GOT3 (cell line): ENCODE measurements at regions not wholly inside any gene's neighbourhood (a gene's known extent, or its start where the extent isn't known, plus 50 kb on each side); places are given as distances from the start of the nearest gene placed in this dataset.
"Not testable (repeated sequence)": the region's sequence is repeated elsewhere in the genome, so short reads cannot be mapped to it uniquely, and the experiment has no call there.

ENCODE experiments used
- DNase-seq: peaks from one replicate; lab custom pipeline; 2025; ENCODE audit warnings: mixed read lengths; lab: John Stamatoyannopoulos, UW

DNA sequence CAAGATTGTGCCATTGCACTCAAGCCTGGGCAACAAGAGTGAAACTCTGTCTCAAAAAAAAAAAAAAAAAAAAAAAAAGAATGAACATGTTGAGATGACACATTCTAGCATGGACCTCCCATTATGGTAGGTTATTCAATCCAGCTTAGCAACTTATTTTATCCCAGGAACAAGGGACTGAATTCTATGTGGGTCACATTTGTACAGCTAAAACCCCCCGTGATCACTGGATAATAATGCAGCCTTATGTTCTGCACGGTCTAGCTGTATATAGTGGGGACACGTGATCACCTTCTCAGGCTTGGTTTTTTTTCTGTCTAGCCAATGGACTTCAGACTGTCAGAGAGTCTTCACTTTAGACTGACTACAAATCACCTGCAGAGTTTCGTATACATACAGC is 115.2 kb upstream of the FRG1 start:
- DNase-seq = no peak

DNA sequence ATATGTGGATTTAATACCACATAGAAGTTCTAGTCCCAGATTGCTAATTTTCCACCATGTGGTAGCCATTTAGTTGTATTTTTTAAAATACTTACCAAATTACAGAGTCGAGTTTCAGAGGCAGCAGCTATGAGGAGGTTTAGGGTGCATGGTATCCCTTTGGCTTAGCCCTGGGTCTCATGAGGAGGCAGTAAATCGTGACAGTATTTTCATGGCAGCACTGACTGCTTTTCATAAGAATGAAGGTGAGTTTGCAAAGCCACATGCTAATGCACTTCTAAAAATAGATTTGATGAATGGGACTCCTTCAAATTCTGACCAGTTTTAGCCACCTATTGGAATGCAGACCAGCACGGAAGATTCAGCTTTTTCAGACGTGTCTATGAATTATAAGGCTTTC is 114.0 kb upstream of the FRG1 start:
- DNase-seq = no peak

DNA sequence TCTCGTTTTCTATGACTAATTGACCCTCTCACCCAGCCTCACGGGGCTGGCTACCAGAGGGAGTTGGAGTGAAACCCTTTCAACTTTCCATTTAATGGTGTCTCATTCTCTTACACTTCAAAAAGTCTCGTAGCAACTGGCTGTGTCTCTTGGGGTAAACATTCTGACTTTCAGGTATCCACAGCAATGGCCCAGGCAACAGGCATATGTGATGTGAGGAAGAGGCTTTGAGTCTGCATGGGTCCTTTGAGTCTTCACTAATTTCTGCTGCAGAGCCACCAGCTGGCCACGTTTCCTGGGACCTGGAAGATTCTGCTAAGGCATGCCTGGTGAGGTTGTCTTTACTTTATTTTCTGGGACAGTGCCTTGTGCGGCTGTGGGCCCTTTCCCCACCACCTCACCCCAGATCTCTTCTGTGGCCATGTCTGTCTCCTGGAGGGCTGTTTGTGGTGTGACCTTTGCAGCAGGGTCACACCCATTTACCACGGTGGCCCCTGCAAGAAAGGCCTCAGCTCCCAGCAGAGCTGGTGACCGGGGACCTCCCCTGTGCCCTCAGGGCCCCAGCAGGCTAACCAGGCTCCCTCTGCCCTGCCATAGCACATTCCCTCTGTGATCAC is 112.5 kb upstream of the FRG1 start:
- no peak for DNase-seq

DNA sequence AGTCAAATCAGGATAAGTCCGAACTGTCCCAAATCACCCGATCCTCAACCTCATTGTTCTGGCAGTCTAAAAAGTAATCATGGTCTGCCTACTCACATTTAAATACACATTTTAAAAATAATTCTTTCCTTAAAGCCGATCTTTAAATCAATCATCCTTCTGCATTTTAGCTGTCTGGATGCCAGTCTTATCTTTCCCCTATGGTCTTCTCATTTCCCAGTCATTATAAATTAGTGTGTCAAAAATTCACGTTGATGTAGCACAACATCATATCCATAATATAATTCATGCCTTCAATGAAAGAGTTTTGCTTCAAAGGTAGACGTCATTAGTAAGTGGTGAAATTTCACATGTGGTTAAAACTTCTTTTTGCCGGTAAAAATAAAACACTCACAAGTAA is 108.1 kb upstream of the FRG1 start:
- no peak for DNase-seq

DNA sequence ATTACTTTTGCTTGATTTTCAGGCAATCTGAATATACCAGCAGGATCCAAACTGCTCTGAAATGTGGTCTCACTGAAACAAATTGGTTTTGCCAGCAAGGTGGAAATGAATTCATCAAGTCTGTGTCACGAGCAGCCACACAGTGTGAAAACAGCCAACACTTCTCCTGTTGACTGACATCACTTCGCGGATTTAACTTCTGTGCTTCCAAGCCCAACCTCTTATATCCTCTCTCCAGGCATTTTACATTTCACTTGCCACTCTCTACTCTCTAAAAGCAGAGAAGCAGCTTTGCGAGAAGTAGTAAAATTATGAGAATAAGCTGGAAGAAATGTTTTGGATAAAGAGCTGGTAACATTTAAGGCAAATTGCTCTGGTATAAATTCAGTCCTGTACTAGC is 106.1 kb upstream of the FRG1 start:
- DNase-seq = no peak

DNA sequence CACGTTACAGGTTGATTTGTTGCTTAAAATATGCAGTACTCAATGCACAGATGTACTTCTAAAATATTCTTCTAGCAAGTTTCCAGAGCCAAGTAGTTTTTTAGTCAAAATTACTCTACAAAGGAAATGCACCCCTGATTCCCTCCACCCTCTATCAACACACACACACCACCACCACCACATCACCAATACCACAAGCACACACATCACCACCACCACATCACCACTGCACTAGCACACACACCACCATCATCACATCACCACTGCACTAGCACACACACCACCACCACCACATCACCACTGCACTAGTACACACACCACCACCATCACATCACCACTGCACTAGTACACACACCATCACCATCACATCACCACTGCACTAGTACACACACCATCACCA is 105.2 kb upstream of the FRG1 start:
- DNase-seq = no peak

DNA sequence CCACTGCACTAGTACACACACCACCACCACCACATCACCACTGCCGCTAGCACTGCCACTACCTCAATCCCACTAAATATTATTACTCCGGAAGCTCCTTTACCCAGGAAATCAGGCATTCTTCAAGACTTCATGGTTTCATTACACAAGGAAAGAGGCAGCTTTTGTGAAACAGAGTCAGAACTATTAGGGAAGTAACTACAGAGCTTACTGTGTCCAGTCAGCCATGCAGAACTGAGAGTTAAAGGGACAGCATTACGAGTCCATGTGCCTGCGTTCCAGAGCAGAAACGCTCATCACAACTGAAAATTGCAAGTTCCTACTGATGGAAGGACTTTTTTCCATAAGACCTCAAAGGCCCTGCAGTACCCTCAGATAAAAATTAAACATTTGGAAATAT is 103.2 kb upstream of the FRG1 start:
- no peak for DNase-seq

DNA sequence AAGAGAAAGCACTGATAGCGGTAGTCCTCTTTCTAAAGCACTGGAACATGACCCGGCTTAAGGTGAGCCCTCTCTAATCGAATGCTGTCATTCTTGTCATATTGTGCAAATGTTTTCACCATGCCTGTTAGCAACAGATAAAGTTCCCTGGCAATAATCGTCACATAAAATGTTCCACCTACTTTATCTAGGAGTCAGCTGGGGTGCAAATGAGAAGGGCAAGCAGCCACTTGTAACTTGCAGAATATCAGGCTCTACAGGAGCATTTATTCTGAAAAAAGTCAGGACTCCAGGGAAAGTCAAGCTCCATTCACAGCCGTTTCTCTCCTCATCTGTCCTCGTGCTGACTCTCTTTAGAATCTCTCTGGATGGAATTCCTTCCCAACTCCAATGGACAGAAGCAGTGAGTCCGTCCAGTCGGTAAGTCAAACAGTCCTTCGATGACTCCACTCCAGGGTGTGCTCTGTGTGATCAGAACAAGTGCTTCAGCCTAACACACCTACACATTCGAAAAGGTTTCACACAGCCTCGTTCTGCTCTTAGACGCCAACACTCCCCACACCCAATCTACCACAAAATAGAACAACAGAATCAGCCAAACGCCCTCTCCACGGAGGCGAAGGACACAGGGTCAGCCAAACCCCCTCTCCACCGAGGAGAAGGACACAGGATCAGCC is 101.7 kb upstream of the FRG1 start:
- no peak for DNase-seq

DNA sequence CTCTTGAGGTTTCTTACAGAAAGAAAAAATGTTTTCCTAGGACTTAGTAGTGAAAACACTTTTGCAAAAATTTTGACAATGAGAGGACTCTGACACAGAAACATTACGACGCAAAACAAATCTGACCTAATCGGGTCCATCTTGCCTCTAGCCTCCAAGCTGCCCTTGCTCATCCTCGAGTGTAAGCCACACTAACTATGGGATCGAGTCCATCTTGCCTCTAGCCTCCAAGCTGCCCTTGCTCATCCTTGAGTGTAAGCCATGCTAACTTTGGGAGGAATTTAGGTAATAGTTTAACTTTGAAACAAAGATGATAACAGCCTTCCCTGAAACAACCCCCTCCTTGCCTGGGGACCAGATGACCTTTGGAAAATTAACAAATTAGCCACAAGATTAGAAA is 100.3 kb upstream of the FRG1 start:
- no peak for DNase-seq

DNA sequence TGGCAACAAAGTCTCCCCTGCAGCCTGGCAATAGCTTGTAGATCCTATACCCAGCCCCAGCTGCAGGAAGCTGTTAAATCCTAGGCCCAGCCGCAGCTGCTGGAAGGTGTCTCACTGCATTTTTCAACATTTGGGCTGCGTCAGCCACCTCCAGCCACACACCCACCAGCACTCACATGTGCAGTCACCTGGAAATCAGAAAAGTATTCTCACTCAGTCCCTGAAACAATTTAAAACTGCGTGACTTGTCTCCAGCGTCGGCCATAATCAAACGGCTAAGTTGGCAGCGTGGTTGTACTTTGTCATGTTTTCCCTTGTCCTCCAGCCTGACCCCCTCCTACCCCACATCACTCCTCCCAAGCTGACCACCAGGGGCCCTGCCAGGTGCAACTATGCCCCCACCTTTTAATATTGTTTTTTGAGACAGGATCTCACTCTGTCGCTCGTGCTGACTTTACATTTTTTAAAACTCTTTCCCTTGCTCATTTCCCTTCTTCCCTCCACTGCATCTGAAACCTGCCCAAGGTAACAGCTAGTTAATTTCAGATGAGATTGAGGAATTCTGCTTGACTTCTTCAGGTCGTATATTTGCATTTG is 97.2 kb upstream of the FRG1 start:
- DNase-seq = no peak

DNA sequence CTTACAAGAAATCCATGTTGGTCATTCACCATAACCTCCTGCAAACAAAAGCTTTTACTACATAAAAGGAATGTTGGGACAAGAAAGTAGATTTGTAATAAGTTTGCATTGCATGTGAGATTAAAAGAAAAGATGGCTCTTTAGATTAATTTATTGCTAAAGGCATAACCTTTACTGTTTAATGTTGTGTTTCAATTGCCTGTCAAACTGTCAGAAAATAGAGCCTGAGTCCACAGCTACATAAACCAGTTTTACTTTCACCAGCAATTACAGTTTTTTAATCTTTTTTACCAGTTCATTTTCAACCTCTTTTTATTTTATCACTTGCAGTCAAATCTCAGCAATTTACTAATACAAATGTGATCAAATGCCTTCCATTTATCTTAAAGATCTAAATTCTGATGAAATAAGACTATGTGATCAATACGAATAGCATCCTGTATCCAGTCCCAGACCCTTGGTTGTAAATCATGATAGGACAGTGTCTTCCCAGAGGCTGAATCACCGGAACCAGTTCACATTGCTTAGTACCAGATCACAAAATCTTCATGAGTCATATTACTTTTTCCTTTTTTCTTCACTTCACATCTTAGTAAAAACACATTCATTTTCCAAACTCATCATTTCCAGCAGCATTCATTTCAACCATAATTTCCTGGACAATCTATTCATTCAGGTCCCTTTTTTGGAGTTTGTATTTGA is 95.4 kb upstream of the FRG1 start:
- no peak for DNase-seq

DNA sequence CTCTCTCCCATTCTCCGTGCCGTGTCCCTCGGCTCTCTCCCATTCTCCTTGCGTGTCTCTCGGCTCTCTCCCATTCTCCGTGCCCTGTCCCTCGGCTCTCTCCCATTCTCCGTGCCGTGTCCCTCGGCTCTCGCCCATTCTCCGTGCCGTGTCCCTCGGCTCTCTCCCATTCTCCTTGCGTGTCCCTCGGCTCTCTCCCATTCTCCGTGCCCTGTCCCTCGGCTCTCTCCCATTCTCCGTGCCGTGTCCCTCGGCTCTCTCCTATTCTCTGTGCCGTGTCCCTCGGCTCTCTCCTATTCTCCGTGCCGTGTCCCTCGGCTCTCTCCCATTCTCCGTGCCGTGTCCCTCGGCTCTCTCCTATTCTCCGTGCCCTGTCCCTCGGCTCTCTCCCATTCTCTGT is 94.6 kb upstream of the FRG1 start:
- not testable (repeated sequence) for DNase-seq

DNA sequence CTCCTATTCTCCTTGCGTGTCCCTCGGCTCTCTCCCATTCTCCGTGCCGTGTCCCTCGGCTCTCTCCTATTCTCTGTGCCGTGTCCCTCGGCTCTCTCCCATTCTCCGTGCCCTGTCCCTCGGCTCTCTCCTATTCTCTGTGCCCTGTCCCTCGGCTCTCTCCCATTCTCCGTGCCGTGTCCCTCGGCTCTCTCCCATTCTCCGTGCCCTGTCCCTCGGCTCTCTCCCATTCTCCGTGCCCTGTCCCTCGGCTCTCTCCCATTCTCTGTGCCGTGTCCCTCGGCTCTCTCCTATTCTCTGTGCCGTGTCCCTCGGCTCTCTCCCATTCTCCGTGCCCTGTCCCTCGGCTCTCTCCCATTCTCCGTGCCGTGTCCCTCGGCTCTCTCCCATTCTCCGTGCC is 94.1 kb upstream of the FRG1 start:
- not testable (repeated sequence) for DNase-seq

DNA sequence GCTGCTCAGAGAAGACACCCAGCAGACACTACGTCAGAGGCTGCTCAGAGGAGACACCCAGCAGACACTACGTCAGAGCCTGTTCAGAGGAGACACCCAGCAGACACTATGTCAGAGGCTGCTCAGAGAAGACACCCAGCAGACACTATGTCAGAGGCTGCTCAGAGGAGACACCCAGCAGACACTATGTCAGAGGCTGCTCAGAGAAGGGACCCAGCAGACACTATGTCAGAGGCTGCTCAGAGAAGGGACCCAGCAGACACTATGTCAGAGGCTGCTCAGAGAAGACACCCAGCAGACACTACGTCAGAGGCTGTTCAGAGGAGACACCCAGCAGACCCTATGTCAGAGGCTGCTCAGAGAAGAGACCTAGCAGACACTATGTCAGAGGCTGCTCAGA is 92.0 kb upstream of the FRG1 start:
- not testable (repeated sequence) for DNase-seq

DNA sequence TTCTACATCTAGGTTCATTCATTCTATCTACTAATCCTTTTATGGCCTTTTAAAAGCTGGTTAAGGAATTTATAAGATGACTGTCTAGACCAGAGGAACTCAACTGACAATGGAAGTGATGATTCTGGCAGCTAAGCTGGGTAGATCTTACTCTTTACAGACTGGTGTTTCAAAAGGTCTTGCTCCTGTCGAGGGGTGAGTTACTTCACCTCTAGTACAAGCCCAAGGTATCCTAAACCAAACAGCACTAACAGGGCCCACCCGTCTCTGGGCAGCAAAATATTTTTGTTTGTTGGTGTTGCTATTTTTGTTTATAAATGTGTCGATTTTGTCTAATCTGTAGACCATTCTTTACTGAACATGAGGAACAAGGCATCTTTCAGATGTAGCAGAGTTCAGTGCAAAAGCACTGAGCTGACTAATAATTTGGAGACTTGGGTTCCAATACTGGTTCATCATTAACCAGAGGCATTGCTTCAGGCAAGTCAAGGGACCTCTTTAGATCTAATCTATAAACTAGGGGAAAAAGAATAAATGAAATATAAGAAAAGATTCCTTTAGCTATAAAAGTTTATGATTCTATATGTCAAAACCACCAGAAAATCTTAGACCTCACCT is 90.3 kb upstream of the FRG1 start:
- DNase-seq = no peak

DNA sequence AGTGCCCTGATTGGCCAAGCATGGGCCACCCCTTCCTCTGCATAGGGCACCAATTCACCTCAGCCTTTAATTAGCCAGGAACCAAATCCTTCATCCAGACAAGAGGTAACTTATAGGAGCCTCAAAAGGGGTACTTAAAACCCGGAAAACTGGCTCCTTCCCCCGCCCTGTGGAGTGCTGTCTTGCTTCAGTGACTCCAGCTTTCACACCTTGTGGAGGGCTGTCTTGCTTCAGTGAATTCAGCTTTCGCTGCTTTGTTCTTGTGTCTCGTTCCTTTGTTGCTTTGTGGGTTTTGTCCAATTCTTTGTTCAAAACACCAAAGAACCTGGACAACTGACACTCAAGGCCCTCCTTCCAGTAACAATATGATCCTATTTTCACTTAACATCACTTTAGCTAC is 82.2 kb upstream of the FRG1 start:
- DNase-seq = no peak

DNA sequence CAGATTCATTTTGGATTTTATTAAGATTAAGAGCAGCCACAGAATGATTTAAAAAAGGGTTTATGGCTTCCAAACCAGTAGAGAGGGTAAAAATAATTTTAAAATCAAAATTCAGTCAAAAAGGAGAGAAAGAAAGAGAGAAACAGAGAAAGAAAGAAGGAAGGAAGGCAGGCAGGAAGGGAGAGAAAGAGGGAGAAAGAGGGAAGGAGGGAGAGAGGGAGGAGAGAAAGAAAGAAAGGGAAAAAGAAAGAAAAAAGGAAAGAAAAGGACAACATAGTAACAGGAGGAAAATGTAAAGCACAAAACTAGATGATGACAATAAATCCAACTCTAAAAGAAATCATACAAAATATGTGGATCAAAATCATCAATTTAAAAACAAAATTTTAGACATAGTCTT is 79.6 kb upstream of the FRG1 start:
- DNase-seq = no peak

DNA sequence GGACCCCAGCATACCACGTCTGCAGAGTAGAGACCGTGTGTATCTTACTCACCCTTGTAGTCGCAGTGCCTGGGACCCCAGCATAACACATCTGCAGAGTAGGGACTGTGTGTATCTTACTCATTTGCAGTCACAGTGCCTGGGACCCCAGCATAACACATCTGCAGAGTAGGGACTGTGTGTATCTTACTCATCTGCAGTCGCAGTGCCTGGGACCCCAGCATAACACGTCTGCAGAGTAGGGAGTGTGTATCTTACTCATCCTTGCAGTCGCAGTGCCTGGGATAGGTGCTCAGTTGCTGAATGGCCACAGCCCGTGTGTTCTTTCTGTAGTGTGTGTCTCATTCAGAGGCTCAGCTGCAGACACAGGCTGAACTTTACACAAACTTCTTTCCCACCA is 71.4 kb upstream of the FRG1 start:
- DNase-seq = no peak

DNA sequence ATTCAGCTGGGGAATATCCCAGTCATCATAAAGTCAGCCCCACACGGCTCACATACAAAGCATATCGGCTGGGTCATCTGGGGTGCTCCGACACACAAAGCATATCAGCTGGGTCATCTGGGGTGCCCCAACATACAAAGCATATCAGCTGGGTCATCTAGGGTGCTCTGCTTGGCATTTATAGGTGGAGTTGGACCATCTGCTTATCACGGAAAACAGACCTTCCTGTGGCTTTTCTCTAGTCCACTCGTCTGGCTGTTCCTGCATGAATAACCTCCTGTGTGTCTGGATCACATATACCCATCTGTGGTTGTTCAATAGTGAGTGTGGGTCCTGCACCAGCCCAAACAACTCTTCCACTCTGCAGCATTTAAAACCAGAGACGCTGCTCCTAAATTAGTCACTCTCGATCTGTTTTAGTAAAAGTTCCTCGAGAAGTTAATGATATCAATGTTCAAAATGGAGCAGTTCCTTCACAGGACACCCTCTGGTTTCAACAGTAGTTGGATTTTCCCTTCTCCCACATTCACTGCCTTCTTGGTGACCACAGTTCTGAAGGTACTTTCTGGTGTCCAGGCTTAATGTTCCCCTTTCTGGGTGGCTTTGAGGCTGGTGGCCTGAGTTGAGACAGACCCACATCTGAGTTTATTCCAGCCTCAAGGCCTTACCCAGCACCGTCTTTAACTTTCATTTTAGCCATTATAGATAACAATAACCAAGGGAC is 70.0 kb upstream of the FRG1 start:
- no peak for DNase-seq

DNA sequence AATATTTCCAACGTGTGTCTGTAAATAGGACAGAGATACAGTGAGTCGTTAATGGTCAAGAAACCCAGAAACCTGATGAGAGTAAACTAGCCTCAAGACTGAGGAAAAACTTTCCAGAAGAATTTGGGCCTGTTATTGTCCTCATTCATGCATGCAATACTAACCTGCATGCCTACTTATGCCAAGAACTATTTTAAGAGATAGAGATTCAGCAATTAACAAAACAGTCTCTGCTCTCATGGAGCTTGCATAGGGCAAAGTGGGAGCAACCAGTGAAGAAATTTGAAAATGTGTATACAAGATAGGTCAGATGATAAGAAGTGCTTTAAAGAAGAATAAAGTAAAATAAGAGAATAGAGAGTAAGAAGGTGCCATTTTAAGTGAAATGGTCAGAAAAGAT is 66.1 kb upstream of the FRG1 start:
- no peak for DNase-seq

DNA sequence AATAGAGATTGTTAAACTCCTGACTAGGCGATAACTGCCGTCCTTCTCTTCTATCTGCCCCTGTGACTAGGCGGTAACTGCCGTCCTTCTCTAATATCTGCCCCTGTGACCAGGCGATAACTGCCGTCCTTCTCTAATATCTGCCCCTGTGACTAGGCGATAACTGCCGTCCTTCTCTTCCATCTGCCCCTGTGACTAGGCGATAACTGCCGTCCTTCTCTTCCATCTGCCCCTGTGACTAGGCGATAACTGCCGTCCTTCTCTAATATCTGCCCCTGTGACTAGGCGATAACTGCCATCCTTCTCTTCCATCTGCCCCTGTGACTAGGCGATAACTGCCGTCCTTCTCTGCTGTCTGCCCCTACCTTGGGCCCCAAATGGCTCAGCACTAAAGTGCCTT is 59.5 kb upstream of the FRG1 start:
- not testable (repeated sequence) for DNase-seq

DNA sequence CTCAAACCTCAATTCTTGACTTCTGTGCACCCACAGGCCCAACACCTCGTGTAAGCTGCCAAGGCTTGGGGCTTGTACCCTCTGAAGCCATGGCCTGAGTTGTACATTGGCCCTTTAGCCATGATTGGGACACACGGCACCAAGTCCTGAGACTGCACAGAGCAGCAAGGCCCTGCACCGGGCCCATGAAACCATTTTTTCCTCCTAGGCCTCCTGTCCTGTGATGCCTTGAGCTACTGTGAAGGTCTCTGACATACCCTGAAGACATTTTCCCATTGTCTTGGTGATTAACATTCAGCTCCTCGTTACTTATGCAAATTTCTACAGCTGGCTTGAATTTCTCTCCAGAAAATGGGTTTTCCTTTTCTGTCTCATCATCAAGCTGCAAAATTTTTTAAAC is 52.3 kb upstream of the FRG1 start:
- not testable (repeated sequence) for DNase-seq
